ENCODE measurements at regions not wholly inside any gene's neighbourhood (a gene's known extent, or its start where the extent isn't known, plus 50 kb on each side); places are given as distances from the start of the nearest gene placed in this dataset.

DNA sequence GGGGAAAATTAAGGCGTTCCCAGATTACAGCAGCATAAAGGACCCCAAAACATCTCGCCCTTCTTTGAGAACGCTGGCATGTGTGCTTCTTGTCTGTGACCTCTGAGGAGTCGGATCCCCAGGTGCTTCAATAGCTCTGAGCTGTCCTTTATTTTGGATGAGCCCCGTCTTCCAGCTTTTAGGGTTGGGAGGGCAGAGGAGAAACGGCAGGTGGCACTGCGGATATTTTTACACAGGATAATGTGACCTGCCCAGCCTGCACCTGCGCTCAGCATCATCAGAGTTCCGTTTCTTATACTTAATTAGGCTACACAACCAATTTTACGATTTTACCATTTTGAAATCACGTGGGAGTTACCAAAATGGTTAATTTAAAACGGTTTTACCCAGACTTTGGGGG is 147.7 kb upstream of the RPS6KA2 start:
- DNase-seq (ENCODE audit: low read depth), result no peak

GRCh38 chr6:166774292-166774691 is 147.2 kb upstream of the RPS6KA2 start:
- DNase-seq (ENCODE audit: low read depth), result no peak

GRCh38 chr6:166772518-166772917 is 145.5 kb upstream of the RPS6KA2 start:
- DNase-seq (ENCODE audit: low read depth), result no peak

- no peak for DNase-seq (ENCODE audit: low read depth)
These were observed 144.7 kb upstream of the RPS6KA2 start for GRCh38 chr6:166771701-166772100.

GRCh38 chr6:166770216-166771116 is 143.4 kb upstream of the RPS6KA2 start:
- DNase-seq (ENCODE audit: low read depth), result no peak

- no peak for DNase-seq (ENCODE audit: low read depth)
These were observed 142.6 kb upstream of the RPS6KA2 start for GRCh38 chr6:166769648-166770047.

DNA sequence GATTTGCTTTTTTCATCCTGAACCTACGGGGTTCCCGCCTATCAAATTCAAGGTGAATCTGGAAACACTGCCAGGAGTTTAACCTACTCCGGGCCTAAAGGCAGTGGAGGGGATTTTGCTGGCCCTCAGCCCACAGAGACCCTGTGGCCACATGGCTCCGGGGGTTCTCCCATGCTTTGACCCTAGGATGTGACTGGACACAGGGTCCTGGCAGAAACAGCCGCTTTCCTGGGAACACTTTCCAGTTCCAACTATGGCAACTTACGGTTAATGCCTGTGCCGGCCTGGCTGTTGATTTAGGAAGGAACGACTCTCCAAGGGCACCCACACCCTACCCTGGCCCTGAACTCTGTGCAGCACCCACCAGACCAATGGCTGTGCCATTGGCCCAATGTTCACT is 141.7 kb upstream of the RPS6KA2 start:
- DNase-seq (ENCODE audit: low read depth), result no peak

GRCh38 chr6:166767230-166767629 is 140.2 kb upstream of the RPS6KA2 start:
- DNase-seq (ENCODE audit: low read depth), result no peak

GRCh38 chr6:166766769-166767168 is 139.7 kb upstream of the RPS6KA2 start:
- no peak for DNase-seq (ENCODE audit: low read depth)

- no peak for DNase-seq (ENCODE audit: low read depth)
These were observed 138.1 kb upstream of the RPS6KA2 start for GRCh38 chr6:166765234-166765541.

- DNase-seq (ENCODE audit: low read depth), result no peak
These were observed 137.6 kb upstream of the RPS6KA2 start for GRCh38 chr6:166764473-166765233.

GRCh38 chr6:166763606-166764472 is 136.8 kb upstream of the RPS6KA2 start:
- no peak for DNase-seq (ENCODE audit: low read depth)

- DNase-seq (ENCODE audit: low read depth), result no peak
These were observed 134.8 kb upstream of the RPS6KA2 start for GRCh38 chr6:166761801-166762200.

DNA sequence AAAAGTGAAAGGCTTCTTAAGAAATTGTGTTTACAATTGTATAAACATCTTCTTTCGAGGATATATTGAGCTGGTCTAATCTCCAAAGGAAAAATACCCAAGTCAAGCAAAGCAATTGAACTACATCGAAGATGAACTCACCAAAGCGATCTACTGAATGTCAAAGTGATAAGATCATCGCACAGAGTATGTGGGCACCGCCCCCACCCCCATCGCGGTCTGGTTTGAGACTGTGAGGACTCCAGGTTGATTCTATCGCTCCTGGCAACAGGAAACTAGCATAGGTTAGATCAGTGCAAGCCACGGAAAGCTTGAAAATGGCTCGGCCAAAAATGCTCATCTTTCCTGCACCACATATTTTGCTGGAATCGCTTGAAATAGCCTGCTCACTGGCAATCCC is 133.2 kb upstream of the RPS6KA2 start:
- DNase-seq (ENCODE audit: low read depth), result no peak

DNA sequence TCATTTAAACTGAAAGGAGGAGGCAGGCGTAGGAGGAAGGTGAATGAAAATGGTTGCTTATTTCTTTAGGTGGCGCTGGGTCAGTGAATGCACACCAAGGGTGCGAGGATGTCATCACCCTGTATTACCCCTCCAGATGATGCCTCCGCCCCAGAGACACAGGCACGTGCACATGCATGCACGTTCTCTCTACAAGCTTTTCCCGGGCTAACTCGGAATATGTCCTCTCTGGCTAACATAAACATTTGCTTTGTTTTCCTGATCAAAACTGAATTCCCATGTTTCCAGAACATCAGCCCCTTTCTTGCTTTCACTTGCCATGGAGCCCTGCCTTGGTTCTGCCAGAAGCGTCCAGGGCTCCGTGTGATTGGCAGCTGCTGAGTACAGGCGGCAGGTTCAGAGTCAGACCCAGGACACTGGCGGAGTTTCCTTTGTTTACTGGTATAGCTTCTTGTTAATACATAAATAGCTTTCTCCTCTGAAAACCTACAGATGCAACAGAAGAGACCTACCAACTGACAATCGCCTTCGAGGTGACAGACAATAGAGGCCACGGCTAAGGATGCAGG is 131.2 kb upstream of the RPS6KA2 start:
- DNase-seq (ENCODE audit: low read depth), result no peak

- DNase-seq (ENCODE audit: low read depth), result no peak
These were observed 130.4 kb upstream of the RPS6KA2 start for GRCh38 chr6:166757232-166758135.

DNA sequence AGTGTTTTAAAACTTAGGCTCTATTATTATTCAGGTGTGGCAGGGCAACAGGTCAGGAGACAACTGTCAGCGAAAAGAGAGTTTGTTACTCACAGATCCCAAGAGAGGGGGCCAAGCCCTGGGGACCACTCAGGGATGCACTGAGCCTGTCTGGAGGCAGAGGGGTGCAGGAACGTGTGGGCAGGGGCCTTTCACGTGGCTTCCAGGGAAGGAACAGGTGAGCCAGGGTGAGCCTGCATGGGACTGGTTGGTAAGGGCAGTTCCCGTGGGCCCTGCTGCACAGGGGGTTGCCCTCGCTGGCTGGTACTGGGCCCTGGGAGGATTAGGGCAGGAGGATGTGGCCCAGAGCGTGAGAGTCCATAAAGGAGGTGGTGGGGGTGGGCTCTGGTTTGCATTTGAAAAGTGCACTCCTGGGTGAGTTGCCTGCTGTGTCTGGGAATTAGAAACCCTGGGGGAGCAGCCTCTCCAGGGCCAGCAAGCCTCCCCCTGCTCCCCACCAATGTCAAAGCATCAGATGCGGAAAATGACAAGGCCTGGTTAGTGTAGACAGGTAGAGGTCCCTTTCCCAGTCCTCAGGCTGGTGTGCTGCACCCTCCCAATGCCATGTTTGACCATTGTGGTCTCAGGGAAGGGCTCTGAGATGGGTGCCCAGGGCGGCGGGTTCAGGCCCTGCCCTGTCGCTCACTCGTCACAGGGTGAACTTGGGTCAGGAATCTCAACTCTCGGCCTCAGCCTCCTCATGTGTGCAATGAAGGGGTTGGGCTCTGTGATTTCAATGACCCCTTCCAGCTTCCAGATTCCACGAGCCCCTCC is 127.4 kb upstream of the RPS6KA2 start:
- DNase-seq (ENCODE audit: low read depth), result no peak

- DNase-seq (ENCODE audit: low read depth), result no peak
These were observed 126.1 kb upstream of the RPS6KA2 start for GRCh38 chr6:166752928-166753721.

GRCh38 chr6:166752097-166752496 is 125.0 kb upstream of the RPS6KA2 start:
- DNase-seq (ENCODE audit: low read depth), result no peak
